ENCODE measurements at regions not wholly inside any gene's neighbourhood (a gene's known extent, or its start where the extent isn't known, plus 50 kb on each side); places are given as distances from the start of the nearest gene placed in this dataset.
"Not testable (repeated sequence)": the region's sequence is repeated elsewhere in the genome, so short reads cannot be mapped to it uniquely, and the experiment has no call there.

DNA sequence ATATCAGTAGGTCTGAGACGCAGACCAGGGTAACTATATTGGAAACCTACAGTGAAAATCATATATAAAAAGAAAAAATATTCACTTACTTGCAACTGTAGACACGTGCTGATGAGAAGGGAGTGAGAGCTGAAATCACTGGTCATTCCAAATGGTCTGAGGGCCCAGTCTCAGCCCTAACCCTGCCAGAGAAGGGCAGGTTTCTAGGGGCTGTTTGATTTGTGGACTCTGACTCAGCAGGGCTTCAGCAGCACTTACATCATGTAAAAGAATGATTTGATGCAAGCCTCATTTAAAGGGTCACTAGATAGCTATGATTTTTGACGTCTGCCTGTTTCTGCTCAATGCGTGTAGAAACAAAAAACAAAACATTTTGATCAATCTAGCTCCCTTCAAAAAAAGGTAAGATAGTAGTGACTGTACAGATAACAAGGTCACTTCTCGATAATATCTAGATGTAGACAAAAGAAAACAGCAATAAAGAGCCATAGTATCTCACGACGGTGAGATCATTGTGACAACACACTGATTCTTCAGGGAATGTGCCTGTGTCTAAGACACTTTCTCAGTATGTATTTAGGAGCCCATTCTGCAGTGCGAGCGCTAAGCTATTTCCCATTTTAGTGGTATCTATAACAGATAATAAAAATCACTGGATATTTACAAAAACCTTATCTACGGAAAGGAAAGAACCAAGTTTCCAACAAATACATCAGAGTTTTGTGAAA lies 307.2 kb downstream of the HIVEP2 start:
- no peak for DNase-seq (ENCODE audit: low spot score)

DNA sequence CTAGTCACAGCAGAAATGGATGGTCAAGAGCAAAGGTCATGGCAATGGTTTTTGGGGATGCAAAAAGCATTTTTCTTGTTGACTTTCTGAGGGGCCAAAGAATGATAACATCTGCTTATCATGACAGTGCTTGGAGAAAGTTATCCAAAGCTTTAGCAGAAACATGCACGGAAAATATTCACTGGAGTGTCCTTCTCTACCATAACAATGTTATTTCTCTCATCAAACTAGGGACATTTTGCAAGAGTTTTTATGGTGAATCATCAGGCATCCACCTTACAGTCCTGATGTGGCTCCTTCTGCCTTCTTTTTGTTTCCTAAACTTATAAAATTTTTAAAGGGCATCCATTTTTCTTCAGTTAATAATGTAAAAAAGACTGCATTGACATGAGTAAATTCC lies 302.3 kb downstream of the HIVEP2 start:
- no peak for DNase-seq (ENCODE audit: low spot score)

DNA sequence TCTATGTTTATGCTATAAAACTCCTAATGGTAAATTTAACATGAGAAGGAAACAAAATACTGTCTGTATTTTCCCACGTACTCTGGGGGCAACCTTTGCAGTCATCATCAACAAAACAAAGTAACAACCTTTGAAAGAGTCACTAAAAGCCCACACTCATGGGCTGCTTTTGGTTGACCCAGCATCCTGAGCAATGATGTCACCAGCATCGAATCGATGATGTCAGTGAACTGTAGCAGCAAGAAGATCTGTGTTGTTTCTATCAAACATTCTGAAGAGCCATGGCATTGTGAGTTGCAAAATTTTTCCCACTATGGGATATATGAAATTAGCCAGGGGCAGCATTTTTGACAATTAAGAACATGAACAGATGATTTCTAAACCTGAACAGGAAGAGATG lies 300.1 kb downstream of the HIVEP2 start:
- DNase-seq (ENCODE audit: low spot score), result no peak

DNA sequence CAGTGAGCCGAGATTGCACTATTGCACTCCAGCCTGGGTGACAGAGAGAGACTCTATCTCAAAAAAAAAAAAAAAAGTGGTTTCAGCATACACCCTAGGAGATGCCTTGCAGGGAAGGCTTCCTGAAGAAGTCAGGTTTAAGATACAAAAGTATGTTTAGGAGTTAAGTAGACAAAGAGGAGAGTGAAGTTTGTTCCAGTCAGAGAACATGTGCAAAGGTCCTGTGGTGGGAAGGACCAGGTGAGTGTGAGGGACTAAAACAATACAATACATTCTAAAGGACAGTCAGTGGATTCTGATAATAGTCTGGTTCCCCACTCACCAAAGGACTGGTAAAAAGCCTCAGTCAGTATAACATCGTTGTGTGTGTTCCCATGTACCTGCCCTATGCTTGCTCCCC lies 299.3 kb downstream of the HIVEP2 start:
- no peak for DNase-seq (ENCODE audit: low spot score)

DNA sequence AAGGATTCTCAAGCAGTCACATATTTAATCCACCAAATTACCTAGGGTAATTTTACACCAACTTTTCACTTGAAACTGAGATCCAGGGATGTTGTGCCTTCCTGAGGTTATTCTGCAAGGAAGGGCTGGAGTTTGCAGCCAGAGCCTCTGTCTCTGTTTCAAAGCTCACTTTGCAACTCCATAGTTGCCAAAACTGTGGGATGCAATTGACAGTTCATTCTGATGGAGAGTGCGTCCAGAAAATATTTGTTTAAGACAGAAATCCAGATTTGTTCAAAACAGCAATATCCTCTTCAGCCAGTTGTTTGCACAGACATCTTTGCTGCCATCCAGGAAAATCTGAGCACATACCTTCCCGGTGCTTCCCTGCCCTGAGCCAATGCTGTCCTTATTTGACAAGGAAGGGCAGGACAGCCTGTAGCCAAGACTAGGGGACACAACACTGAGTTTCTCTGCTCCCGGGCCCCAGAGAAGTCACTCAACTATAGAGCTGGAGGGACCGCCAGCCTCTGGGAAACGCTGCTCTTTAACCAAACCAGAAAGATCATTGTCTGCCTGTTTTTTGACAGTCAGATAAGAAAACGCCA lies 297.4 kb downstream of the HIVEP2 start:
- no peak for DNase-seq (ENCODE audit: low spot score)

DNA sequence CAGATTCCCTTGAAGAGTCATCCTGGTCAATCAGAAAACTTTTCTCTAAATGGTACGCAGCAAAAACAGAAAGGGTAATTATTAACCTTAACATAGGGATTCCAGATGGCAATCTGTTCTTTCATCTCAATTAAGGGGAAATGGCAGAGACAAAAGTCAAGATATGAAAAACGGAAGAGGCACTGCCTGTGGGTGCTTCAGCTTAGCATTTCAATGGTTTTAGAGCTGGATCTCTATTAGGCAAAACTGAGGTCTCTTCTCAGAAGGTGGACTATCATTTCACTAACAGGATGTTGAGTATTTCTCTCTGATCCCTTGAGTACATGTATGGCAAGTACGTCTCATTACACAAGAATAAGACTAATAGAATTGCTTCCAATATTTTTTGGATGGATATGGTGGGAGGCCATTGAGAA lies 296.9 kb downstream of the HIVEP2 start:
- DNase-seq (ENCODE audit: low spot score), result no peak

DNA sequence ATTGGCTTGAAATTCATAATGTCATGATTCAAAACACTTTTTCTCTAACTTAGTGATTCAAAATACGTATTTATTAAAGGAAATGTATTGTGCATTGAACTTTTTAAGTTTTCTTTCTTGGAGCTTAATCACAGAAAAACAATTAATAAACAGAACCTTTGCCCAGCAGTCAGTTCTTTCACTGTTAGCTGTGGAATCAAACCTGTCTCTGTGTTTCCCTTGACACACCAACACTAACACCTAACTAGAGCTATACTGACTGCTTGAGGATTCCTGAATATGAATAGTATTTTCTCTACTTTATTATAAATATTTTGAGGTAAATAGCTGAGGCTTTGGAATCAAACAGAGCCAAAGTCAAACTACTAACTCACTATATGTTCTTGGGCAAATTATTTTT lies 296.4 kb downstream of the HIVEP2 start:
- no peak for DNase-seq (ENCODE audit: low spot score)

DNA sequence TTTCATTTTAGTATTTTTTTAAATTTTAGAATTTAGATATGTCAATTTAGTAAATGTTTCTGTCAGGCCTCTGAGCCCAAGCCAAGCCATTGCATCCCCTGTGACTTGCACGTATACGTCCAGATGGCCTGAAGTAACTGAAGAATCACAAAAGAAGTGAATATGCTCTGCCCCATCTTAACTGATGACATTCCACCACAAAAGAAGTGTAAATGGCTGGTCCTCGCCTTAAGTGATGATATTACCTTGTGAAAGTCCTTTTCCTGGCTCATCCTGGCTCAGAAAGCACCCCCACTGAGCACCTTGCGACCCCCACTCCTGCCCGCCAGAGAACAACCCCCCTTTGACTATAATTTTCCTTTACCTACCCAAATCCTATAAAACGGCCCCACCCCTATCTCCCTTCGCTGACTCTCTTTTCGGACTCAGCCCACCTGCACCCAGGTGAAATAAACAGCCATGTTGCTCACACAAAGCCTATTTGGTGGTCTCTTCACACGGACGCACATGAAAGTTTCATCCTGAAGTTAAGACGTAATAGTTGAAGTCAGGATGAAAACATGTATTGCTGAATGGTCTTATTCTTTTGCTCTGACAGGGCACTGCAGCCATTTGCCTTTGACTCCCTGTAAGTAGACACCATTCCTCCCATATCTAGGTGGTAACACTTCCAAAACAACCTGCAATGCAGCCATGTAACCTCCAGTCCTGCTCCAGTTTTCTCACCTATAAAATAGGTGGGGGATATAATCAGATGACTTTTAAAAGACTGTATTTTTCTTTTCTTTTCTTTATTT lies 295.3 kb downstream of the HIVEP2 start:
- not testable (repeated sequence) for DNase-seq (ENCODE audit: low spot score)

DNA sequence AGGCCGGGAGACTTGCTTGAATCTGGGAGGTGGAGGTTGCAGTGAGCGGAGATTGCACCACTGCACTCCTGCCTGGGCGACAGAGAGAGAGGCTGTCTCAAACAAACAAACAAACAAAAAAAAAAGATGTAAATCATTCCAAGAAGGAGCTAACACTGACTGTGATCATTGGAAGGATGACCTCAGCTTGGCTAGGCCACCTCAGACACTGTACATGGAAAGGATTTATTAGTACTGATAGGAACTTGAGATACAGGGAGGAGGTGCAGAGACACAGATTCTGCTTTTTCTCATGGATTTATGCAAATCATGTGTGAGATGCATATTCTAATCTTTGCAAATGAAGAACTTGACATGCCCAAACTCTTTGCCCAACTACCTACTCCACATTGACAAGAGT lies 293.6 kb downstream of the HIVEP2 start:
- no peak for DNase-seq (ENCODE audit: low spot score)

DNA sequence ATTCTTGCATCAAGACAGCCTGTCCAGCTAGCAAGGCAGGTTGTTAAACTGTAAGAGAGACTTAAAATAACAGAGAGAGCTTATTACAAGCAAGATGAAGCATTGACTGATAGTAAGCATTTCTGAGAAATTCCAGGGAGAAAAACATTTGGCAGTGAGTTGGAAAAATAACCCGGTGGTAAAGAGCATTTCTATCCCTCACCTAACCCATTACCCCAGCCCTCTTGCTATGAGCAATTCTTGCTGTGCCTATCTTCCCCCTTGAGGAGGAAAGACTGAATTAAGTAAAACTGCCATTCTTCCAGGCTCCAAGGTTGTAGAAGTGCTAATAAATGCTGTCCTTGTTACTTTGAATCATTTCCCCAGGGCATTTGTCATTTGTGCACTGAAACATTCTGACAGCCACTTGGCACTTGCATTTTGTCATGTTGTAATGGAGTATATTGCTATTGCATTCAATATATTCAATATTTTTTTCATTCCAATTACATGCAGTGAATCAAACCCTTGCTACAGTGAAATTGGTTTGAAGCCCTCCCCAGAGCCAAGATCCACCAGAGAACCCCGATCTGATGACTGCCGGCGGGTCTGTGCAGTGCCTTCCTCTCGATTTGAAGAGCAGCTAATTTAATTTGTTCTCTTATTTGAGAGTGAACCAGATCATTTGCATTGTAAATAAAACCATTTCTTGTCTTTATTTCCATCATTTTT lies 291.1 kb downstream of the HIVEP2 start:
- DNase-seq (ENCODE audit: low spot score), result no peak

DNA sequence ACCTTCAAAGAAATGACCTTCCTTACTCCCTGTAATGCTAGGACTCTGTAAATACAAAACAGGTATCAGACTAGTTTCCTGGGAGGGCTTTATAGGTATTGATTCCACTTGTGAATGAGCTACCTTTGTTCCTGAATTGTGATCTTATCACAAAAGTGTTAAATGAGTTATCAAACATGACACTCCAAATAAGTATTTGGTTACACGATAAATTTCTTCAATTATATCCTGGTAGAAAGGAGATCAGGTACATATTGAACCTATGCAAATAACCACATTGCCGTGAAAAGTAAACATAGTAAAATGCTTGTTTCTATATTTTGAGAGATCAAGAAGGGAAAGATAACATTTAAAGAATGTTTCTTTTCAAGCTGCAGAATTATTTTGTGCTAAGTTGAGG lies 285.3 kb downstream of the HIVEP2 start:
- no peak for DNase-seq (ENCODE audit: low spot score)

DNA sequence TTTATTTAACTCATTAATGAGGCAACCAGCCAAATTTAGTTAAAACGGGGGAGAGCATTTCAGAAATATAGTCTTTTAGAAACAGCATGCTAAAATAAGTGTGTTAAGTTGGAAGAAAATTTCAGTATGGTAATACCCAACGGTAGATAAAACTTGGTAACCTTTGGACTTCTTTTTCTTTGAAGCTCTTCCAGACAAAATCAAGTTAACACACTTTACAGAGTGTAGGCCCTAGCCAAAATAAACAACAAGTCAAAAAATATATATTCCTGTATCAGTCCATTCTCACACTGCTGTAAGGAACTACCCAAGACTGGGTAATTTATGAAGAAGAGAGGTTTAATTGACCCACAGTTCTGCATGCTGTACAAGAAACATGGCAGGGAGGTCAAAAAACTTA lies 279.6 kb downstream of the HIVEP2 start:
- DNase-seq (ENCODE audit: low spot score), result no peak

DNA sequence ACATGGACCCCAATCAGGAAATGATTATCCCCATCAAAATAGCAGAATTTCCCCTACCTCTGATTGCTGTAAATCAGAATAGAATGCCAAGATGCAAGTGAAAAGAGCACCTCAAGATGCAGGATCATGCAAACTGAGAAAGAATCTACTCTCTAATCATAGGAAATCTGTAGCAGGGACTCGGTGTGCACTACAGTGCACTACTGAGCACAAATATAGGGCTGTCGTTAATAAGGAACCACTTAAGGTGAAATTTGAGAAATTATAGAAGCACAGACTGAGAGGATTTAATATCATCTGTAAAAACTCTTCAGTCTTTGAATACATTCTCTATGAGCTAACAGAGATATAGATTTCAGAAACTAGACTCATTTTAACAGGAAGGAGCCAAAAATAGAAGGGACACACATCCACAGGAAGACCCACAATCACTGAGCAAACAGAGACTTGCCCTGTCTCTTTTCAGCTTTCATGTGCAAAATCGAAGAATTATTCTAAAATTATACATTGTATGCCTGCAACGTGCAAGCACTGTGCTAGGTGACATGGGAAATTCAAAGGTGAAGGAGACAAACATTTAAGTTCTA lies 278.3 kb downstream of the HIVEP2 start:
- no peak for DNase-seq (ENCODE audit: low spot score)

DNA sequence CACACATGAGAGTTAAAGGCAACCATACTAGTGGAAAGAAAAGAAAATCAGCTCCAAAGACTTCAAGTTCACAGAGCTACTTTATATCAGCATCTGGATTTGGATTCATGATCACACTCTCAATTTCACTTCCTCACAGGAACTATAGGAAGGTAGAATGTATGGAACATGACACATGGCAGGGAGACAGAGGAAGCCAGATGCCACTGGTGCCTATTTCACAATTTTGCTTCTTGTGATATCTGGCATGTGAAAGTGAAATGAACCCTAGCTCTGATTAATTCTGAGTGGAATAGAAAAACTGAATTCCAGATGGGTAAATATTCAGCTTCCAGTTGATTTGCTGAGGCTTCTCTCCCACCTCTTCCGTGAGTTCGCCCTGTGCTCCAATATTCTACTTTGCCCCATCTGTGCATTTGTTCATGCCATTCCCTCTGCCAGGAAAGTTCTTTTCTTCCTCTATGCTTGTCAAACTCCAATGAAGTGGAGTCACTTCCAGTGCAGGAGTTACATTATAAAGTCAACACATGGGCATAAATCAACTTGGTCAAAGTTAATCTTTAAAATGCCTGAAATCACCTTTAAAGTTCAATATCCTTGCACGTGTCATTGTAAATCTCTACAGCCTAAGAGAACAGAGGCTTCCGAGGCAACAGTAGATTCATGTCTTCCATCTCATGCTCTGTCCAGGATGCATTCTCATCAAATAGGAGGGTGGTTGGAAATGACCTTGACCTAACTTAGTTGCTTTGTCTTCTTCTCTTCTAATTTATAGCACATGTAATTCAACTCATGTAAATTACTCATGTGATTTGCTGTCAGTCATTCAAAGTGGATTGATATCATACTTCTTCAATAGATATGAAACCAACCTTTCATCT lies 275.3 kb downstream of the HIVEP2 start:
- no peak for DNase-seq (ENCODE audit: low spot score)

DNA sequence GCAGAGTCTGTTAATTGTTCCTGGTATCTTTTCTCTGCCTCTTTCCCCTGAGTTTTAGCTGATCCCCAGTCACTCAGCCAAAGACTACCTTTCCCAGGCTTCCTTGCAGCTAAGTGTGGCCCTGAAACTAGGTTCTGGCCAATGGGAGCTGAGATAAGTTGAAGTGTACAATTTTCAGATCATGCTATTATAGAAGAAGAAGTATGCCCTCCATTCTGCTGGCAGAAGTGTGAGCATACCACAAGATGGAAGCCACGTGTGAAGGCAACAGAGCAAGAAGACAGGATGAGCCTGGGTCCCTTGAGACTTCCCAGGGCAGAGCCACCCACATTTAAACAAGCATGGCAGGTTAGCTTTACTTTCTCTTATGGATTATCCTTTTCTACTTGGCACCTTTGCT lies 273.2 kb downstream of the HIVEP2 start:
- DNase-seq (ENCODE audit: low spot score), result no peak

DNA sequence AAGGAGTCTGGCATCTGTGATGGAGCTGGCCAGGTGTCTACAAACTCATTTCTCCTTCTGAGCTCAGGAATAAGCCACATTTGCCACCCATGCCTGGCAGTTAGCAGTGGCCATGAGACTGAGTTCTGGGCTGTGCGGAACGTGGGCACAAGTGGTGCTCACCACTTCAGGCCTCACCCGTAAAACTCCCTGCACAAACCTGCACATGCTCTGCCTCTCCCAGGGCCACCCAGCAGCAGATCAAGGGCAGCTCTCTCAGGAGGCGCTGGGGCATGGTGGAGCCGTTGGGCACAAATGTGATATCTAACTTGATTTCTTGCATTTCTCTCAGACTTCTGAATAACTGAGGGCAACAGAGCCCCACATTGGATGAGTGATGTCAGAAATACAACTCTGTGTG lies 269.5 kb downstream of the HIVEP2 start:
- no peak for DNase-seq (ENCODE audit: low spot score)

DNA sequence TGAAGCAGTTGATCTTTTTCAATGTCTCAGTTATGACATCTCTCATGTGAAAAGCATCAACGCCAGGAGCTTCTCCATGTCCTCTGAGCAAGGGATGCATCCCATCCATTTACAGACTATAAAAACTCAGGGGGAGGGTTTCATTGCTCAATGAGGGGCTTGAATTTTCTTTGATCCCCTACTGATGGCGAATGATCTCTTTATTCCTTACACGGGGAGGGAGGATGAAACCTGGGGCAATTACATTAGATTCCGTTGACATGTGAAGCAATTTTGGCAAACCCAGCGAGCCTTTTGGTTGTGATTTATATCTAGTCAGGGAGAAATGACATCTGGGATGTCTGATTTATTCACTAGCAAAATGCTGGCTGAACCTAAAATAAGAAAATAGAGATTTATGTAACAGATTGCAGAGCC lies 268.9 kb downstream of the HIVEP2 start:
- no peak for DNase-seq (ENCODE audit: low spot score)

DNA sequence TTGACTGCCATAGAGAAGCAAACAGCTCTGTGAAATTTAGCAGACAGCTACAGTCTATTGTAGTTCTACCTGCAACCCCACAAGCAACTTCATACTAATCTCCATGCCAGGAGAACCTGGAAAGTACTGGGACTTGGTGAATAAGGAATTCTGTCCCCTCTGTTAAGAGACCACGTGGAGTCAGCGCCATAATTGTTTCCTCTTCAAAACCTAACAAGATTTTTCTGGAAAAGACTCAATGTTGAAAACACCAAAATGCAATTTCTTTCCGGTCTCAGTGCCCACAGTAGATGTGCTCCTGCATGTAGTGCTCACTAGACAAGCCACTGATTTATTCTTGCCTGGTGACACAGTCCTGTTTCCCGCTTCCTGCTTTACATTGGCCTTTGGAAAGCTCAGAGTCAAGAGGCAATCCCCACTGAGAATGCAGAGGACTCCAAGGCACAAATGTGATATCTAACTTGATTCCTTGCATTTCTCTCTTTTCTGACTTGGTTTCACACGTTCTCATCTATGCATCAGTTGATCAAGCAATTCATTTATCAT lies 268.3 kb downstream of the HIVEP2 start:
- no peak for DNase-seq (ENCODE audit: low spot score)

DNA sequence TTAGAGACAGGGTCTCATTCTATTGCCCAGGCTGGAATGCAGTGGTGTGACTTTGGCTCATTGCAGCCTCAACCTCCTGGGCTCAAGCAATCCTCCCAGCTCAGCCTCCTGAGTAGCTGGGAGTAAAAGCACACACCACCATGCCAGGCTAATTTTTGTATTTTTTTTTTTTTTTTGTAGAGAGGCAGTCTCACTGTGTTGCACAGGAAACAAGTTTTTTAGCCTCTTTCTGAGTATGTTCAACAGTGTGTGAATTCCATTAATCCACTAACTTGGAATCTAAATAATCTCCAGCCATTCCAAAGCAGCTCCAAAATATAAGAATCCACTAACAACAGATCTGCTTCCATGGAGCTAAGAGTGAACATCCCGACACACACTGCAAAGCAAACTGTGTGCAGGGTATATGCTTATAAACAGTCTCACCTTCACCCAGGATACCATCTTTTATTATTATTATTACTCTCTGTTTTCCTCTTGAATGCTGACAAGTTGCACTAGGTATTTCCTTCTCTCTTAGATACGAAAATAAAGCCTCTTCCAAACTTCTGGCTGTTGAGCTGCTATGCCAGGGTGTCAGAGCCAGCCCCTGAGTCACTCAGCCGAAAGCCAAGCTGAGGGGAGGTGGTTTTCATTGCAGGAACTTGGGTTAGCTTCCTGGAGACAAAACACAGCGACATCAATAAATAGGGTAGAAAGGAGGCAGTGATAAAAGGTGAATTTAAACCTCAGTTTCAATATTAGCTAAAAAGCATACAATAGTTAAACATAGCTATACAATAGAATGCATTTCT lies 264.9 kb downstream of the HIVEP2 start:
- DNase-seq (ENCODE audit: low spot score), result no peak

DNA sequence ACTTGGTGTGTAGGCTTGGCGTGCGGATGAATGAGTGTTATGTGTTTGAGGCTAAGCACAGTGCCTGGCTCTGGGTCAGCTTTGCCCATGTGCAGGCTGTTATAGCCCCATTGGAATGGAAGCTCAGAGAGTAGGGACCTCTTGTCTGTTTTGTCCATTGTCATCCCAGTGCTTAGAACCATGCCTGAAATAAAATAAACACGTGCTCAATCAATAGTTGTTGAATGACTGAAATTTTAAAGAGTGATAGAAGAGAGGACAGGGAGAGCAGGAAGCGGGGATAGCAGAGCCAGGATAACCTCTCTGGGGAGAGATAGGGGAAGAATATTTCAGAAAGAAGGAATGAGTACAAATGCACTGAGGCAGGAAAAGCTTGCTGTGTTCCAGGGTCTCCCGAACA lies 263.9 kb downstream of the HIVEP2 start:
- DNase-seq (ENCODE audit: low spot score), result no peak

Measured in globus pallidus (tissue), 1 donor.